EH (cell line): ENCODE measurements at regions not wholly inside any gene's neighbourhood (a gene's known extent, or its start where the extent isn't known, plus 50 kb on each side); places are given as distances from the start of the nearest gene placed in this dataset.

Experiments used
- DNase-seq: peaks from one replicate; pipeline ENCODE4 v3.0.0-alpha.2; 2015; ENCODE audit warnings: low read depth

DNA sequence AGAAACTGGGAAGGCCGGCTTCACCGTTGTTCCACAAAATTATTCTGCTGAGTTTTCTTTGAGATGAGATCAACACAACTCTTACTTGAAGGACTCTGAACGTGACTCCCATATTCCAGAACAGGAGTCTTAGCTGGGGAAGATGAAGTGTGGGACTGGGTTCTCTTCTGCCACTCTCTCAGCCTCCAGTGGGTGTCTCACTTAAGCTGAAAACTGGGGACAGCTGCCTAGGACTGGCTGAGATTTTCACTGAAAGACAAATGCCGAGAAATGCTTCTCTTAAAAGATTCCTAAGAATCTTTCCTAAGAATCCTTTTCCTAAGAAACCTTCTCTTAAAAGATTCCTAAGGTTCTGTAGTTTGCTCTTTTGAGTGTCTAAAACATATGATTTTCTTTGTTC is 156.6 kb upstream of the LHCGR start:
- DNase-seq, result no peak

- DNase-seq, result no peak
Observed at GRCh38 chr2:48910961-48911360, 155.4 kb upstream of the LHCGR start.

DNA sequence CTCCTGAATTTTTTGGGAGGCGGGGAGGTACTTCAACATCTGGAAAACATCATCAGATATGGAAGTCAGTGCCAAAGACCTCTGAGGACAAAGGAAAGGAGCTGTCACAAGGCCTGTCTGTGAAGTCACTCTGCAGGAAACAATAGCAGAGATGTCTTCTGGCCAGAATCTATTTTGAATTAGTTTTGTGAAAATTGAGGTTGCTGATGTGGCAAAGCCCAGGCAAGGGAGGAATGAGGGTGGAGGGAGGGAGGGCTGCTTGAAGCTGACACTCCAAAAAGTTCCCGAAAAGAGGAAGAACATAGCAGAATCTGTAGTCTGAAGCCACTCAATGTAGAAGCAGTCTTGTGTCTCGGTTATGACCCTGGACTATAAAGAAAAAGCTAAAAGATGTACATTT is 151.1 kb upstream of the LHCGR start:
- DNase-seq, result no peak

GRCh38 chr2:48905696-48906095 is 150.2 kb upstream of the LHCGR start:
- no peak for DNase-seq

GRCh38 chr2:48902521-48902920 is 147.0 kb upstream of the LHCGR start:
- no peak for DNase-seq

- DNase-seq, result peak; percentile 1
Observed at GRCh38 chr2:48901416-48901815, 145.9 kb upstream of the LHCGR start.

GRCh38 chr2:48901015-48901343 is 145.5 kb upstream of the LHCGR start:
- no peak for DNase-seq

GRCh38 chr2:48900321-48901014 is 144.9 kb upstream of the LHCGR start:
- DNase-seq, result peak; percentile 33

DNA sequence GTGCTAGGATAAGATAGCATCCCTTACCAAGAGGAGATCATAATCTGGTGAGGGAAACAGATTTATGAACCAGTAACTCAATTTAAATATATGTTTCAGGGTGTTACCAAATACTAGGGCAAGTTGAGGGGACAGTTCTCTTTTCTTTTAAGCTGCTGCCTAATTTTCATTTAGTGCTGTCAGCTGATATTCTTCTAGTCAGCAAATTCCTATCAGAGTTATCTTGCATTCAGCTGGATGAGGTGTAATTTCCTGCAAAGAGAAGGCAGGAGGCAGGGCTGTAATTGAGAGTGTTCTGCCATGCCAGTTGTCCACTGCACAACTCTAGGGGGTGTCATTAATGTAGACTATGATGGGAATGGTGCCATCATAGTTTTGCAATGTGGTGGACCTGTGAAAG is 141.3 kb upstream of the LHCGR start:
- no peak for DNase-seq

GRCh38 chr2:48890454-48891131 is 135.1 kb upstream of the LHCGR start:
- DNase-seq, result no peak

DNA sequence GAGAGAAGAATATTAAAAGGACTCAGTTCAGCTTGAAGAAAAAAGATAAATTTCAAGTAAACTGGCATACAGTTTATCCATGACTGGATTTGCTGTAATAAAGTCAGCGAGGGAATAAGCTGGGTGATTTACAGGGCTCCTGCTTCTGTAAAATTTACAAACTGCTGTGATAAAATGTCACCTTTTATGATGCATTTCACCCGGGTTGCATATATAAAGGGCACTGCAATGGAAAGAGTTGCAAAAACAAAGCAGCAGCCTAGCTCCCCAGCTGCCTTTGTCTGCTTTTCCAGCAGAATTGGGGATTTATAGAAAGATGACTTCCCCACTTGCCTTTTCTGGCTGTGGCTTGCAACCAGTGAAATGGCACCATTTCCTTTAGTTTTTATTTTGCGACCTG is 132.5 kb upstream of the LHCGR start:
- DNase-seq, result no peak

- DNase-seq, result no peak
Observed at GRCh38 chr2:48886919-48887318, 131.4 kb upstream of the LHCGR start.

GRCh38 chr2:48885841-48886240 is 130.3 kb upstream of the LHCGR start:
- no peak for DNase-seq

DNA sequence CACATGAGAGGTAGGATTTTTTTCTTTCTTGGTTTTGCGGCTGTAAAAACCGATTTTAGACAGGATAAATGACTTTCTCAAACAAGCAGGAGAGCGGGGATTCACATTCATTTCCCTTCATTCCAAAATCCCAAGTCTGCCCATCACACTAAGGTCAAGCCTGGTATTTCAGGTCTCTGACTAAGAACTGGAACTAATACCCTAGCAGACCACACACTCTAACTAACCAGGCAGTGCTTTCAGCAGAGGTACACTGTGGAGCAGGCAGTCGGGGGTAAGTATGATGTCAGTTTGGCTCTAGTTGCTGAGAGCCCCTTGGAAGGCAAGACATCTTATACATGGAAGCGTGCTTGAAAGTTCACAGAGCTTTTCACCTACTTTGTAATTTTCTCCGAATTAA is 128.1 kb upstream of the LHCGR start:
- no peak for DNase-seq

DNA sequence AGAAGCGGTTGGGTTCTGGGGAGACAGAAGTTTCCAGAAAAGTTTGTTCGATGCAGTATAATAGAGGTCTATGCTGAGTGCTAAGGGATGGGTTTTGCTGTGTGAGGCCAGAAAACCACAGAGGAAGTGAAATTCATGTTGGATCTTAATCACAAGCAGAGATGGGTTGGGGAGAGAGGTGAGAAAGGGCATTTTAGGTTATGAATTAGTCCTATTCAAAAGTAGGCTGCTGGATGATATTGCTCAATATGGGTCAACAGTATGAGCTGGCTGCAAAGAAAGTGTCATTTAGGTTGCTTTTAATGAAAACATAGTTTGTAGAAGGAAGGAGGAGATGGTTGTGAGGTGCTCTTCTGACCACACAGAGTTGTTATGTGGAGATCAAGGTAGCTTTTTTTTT is 118.8 kb upstream of the LHCGR start:
- DNase-seq, result no peak

DNA sequence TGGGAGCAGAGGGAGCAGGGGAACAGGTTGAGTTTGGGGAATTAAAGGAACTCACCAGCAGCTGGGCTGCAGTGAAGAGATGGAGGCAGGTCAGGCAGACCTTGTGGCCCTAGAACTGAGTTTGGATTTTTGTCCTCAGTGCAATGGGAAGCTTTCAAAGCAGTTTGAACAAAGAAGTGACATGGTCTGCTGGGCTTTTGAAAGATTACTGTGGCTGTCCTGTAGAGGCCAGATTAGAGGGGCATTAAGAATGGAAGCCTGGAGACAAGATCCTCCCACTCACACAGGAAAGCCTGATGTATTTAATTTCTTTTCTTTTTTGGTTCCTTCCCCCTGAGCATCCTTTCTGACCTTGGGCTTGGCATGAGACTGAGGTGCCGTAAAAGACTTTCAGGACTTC is 118.1 kb upstream of the LHCGR start:
- DNase-seq, result no peak

GRCh38 chr2:48870942-48871341 is 115.4 kb upstream of the LHCGR start:
- DNase-seq, result no peak

- DNase-seq, result no peak
Observed at GRCh38 chr2:48870503-48870902, 115.0 kb upstream of the LHCGR start.

- no peak for DNase-seq
Observed at GRCh38 chr2:48865704-48866103, 110.2 kb upstream of the LHCGR start.

DNA sequence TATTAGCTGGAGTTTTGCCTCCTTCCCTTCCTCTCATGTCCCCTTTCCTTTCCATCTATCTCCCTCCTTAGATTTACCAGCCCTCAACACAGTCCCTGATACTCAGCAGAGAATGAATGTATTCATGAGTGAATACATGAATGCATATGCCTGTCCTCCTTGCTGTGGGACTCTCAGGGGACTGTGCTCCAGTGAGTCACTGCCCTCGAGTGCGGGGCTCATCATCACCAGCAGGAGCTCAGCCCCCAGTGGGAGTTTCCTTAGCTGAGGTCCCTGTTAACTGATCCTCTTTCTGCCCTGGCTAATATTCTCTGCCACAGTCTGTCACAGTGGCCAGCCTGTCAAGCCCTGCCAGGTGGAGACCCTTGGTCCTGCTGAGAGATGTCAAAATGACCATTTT is 104.9 kb upstream of the LHCGR start:
- no peak for DNase-seq

- no peak for DNase-seq
Observed at GRCh38 chr2:48856657-48857056, 101.1 kb upstream of the LHCGR start.

DNA sequence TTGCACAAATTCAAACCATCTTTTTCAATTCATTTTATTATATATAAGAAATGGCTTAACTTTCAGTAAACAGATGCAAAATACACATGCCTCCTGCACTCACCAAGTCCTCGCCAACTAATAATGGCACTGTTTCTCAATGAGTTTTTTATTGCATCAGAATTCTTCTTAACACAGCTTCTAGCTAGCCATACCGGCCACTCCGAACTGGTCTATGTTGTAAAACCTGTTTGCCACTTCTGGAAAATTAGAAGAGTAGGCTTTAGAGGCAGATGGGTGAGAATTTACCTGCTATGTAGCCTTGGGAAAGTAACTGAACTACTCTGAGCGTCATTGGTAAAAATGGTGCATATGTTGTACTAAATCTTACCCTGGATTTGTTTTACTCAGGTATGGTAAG is 100.6 kb upstream of the LHCGR start:
- no peak for DNase-seq

DNA sequence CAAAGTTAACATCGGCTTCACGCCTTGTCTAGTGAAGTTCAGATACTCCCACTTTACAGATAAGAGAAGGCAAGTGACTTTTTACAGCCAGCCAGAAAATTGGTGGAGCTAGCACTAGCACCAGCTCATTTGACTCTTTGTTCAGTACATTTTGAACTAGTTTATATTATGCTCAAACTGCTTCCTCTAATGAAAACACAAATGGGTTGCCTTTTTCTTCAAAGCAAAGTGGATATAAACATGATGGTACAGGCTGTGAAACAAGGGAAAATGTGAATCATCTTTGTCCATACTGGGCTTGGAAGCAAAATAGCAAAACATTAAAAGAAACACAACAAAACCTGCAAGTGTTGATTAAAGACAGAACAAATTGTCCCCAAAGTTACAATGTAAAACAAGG is 99.6 kb upstream of the LHCGR start:
- no peak for DNase-seq

- no peak for DNase-seq
Observed at GRCh38 chr2:48854681-48855080, 99.2 kb upstream of the LHCGR start.
